ENCODE measurements at regions not wholly inside any gene's neighbourhood (a gene's known extent, or its start where the extent isn't known, plus 50 kb on each side); places are given as distances from the start of the nearest gene placed in this dataset.

DNA sequence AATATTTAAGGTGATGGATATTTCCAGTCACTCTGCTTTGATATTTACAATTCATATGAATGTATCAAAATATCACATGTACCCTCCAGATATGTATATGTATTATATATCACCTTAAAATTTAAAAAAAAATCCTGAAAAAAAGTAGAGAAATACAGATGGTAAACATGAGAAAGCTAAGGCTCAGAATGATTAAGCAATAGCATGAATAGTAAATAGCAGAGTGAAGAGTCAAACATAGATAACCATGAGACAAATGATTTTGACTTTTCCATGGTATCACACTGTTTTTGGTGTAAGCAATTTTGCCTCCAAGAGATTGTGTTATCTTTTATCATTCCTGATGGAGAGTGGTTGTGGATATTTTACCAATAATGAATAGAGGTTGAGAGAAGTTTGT lies 868.8 kb downstream of the CDH11 start:
- Histone ChIP-seq H2BK15ac (ENCODE audit: low read depth, low read length) (no peak overlapping the region), H3K79me1 (ENCODE audit: insufficient read depth, low read depth, low read length, poor library complexity, severe bottlenecking) (no peaks in the 10 kb centered on the region), H3K4ac (ENCODE audit: low read depth, low read length) (no peak overlapping the region), H3K9me3 (ENCODE audit: control insufficient read depth, low read depth, low read length) (no peaks in the 10 kb centered on the region), H2BK20ac (ENCODE audit: low read depth, low read length, poor library complexity, severe bottlenecking) (no peak overlapping the region), H3K14ac (ENCODE audit: insufficient read depth, low read length) (no peak overlapping the region), H3K18ac (ENCODE audit: insufficient read length, low read depth, low read length) (no peak overlapping the region), H3K9ac (ENCODE audit: extremely low read depth, insufficient read length, low read length) (no peak overlapping the region), H4K5ac (ENCODE audit: insufficient read length, low read depth, low read length) (no peak overlapping the region), H3K27ac (ENCODE audit: insufficient read length, low read depth, low read length) (no peak overlapping the region), H3K23me2 (ENCODE audit: insufficient read length, low read depth, low read length, poor library complexity, severe bottlenecking) (no peaks in the 10 kb centered on the region), H3K23ac (ENCODE audit: insufficient read length, low read depth, low read length) (no peak overlapping the region), H4K20me1 (ENCODE audit: control insufficient read depth, insufficient read depth, insufficient read length) (no peaks in the 10 kb centered on the region), H2BK12ac (ENCODE audit: insufficient read length, low read depth, low read length) (no peak overlapping the region), H3K79me2 (ENCODE audit: insufficient read depth, low read length) (no peaks in the 10 kb centered on the region), H2BK5ac (ENCODE audit: insufficient read length, low read length) (no peak overlapping the region), H4K91ac (ENCODE audit: insufficient read length, low read depth, low read length) (no peak overlapping the region), H4K8ac (replicated peaks; ENCODE audit: insufficient read length, low read depth, low read length) (no peak overlapping the region), H3K27me3 (ENCODE audit: insufficient read depth, low read length) (no peaks in the 10 kb centered on the region), H3K56ac (ENCODE audit: insufficient read length, low read depth, low read length) (no peak overlapping the region), H2AK5ac (ENCODE audit: insufficient read length, low read length) (no peak overlapping the region), H3K4me1 (ENCODE audit: insufficient read depth, low read length) (no peaks in the 10 kb centered on the region), H2BK120ac (ENCODE audit: low read depth, low read length, poor library complexity, severe bottlenecking) (no peak overlapping the region), H2AFZ (ENCODE audit: low read length) (no peak overlapping the region), H3T11ph (ENCODE audit: low read length) (no peak overlapping the region), H3K4me2 (ENCODE audit: insufficient read depth, insufficient read length, low read length) (no peak overlapping the region)
- DNase-seq, result no peak
- H3K4me3 Mint-ChIP-seq, result no peak overlapping the region
- H3K36me3 Mint-ChIP-seq (ENCODE audit: insufficient read depth in 1 of 3, low read depth in 3 of 3), result no peaks in the 10 kb centered on the region
- no peaks in the 10 kb centered on the region for H3K27me3 Mint-ChIP-seq (ENCODE audit: low read depth)
- H3K27ac Mint-ChIP-seq, result no peak overlapping the region
- TF ChIP-seq, protein P1, sequence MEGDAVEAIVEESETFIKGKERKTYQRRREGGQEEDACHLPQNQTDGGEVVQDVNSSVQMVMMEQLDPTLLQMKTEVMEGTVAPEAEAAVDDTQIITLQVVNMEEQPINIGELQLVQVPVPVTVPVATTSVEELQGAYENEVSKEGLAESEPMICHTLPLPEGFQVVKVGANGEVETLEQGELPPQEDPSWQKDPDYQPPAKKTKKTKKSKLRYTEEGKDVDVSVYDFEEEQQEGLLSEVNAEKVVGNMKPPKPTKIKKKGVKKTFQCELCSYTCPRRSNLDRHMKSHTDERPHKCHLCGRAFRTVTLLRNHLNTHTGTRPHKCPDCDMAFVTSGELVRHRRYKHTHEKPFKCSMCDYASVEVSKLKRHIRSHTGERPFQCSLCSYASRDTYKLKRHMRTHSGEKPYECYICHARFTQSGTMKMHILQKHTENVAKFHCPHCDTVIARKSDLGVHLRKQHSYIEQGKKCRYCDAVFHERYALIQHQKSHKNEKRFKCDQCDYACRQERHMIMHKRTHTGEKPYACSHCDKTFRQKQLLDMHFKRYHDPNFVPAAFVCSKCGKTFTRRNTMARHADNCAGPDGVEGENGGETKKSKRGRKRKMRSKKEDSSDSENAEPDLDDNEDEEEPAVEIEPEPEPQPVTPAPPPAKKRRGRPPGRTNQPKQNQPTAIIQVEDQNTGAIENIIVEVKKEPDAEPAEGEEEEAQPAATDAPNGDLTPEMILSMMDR (conservative IDR thresholded peaks at IDR 0.05), result no peak
- no peaks in the 10 kb centered on the region for H3K4me1 Mint-ChIP-seq
- H3K9me3 Mint-ChIP-seq, result no peaks in the 10 kb centered on the region

Data from H9 (cell line).